ENCODE measurements at regions not wholly inside any gene's neighbourhood (a gene's known extent, or its start where the extent isn't known, plus 50 kb on each side); places are given as distances from the start of the nearest gene placed in this dataset.

GRCh38 chr2:173599821-173600359 lies 245.2 kb downstream of the CDCA7 start:
- TF ChIP-seq EZH2 (IDR thresholded peaks at IDR 0.05; ENCODE audit: low read length, unreplicated experiment): no peak
- no peak for TF ChIP-seq CTCF (conservative IDR thresholded peaks at IDR 0.05; ENCODE audit: low read depth, low read length)
- no peak for TF ChIP-seq EZH2phosphoT487 (IDR thresholded peaks at IDR 0.05; ENCODE audit: borderline replicate concordance, low read length)
- Histone ChIP-seq H3F3A (ENCODE audit: low read length, unreplicated experiment) (no peaks in the 10 kb centered on the region), H3K9ac (ENCODE audit: low read length) (no peak overlapping the region), H3K4me2 (ENCODE audit: low read length) (no peak overlapping the region), H3K9me3 (ENCODE audit: low read length) (no peaks in the 10 kb centered on the region), H3K27me3 (ENCODE audit: low read length) (no peaks in the 10 kb centered on the region), H3K79me2 (ENCODE audit: low read length) (no peaks in the 10 kb centered on the region), H2AFZ (ENCODE audit: low read length) (no peak overlapping the region), H3K27ac (ENCODE audit: low read length) (no peak overlapping the region), H4K20me1 (ENCODE audit: low read length) (no peaks in the 10 kb centered on the region), H3K4me1 (ENCODE audit: insufficient read depth, low read length) (no peaks in the 10 kb centered on the region), H3K9me2 (replicated peaks; ENCODE audit: low read length) (no peaks in the 10 kb centered on the region), H3K36me3 (ENCODE audit: low read depth, low read length) (0 out of 2 replicates have a peak, but pooled peaks cover 3% of the 10 kb centered on the region), H3K4me3 (ENCODE audit: low read length) (no peak overlapping the region)
- ChIA-PET POLR2A (ENCODE audit: unreplicated experiment) (no interaction called here), CTCF (no interaction called here)
- no peak for ATAC-seq
- intact Hi-C loops (cut with micrococcal nuclease): no loop called here
- no peak for DNase-seq
- BruUV-seq (replicated peaks): no TSS peak

- Histone ChIP-seq H3K27me3 (ENCODE audit: low read length) (no peaks in the 10 kb centered on the region), H3F3A (ENCODE audit: low read length, unreplicated experiment) (no peaks in the 10 kb centered on the region), H4K20me1 (ENCODE audit: low read length) (no peaks in the 10 kb centered on the region), H3K79me2 (ENCODE audit: low read length) (no peaks in the 10 kb centered on the region), H3K9ac (ENCODE audit: low read length) (no peak overlapping the region), H3K4me2 (ENCODE audit: low read length) (no peak overlapping the region), H3K36me3 (ENCODE audit: low read depth, low read length) (0 out of 2 replicates have a peak, but pooled peaks cover 3% of the 10 kb centered on the region), H3K4me3 (ENCODE audit: low read length) (no peak overlapping the region), H3K27ac (ENCODE audit: low read length) (no peak overlapping the region), H3K9me3 (ENCODE audit: low read length) (no peaks in the 10 kb centered on the region), H2AFZ (ENCODE audit: low read length) (no peak overlapping the region), H3K4me1 (ENCODE audit: insufficient read depth, low read length) (no peaks in the 10 kb centered on the region), H3K9me2 (replicated peaks; ENCODE audit: low read length) (no peaks in the 10 kb centered on the region)
- ChIA-PET CTCF (interaction anchor here (0.6 kb wide), 1 partner anchor 201 kb away, joined by 4 read pairs; no protein-coding TSS in a partner anchor), POLR2A (ENCODE audit: unreplicated experiment) (no interaction called here)
- DNase-seq (no peak), ATAC-seq (no peak)
- BruUV-seq (replicated peaks): no TSS peak
- TF ChIP-seq EZH2phosphoT487 (IDR thresholded peaks at IDR 0.05; ENCODE audit: borderline replicate concordance, low read length): no peak
- no peak for TF ChIP-seq CTCF (conservative IDR thresholded peaks at IDR 0.05; ENCODE audit: low read depth, low read length)
- no peak for TF ChIP-seq EZH2 (IDR thresholded peaks at IDR 0.05; ENCODE audit: low read length, unreplicated experiment)
- intact Hi-C loops (cut with micrococcal nuclease): no loop called here
These were observed 247.6 kb downstream of the CDCA7 start for GRCh38 chr2:173602153-173602795.

GRCh38 chr2:173605994-173606393 lies 251.3 kb downstream of the CDCA7 start:
- H3K4me2 ChIP-seq (ENCODE audit: low read length): no peak overlapping the region
- intact Hi-C loops (cut with micrococcal nuclease): no loop called here
- no peaks in the 10 kb centered on the region for H3K4me1 ChIP-seq (ENCODE audit: insufficient read depth, low read length)
- no peaks in the 10 kb centered on the region for H4K20me1 ChIP-seq (ENCODE audit: low read length)
- DNase-seq (no peak), ATAC-seq (no peak)
- no peak overlapping the region for H3K4me3 ChIP-seq (ENCODE audit: low read length)
- ChIA-PET CTCF (no interaction called here), POLR2A (ENCODE audit: unreplicated experiment) (no interaction called here)
- no TSS peak for BruUV-seq (replicated peaks)
- no peaks in the 10 kb centered on the region for H3K9me2 ChIP-seq (replicated peaks; ENCODE audit: low read length)
- no peaks in the 10 kb centered on the region for H3K27me3 ChIP-seq (ENCODE audit: low read length)
- no peaks in the 10 kb centered on the region for H3F3A ChIP-seq (ENCODE audit: low read length, unreplicated experiment)
- H3K9me3 ChIP-seq (ENCODE audit: low read length): no peaks in the 10 kb centered on the region
- no peaks in the 10 kb centered on the region for H3K36me3 ChIP-seq (ENCODE audit: low read depth, low read length)
- TF ChIP-seq CTCF (conservative IDR thresholded peaks at IDR 0.05; ENCODE audit: low read depth, low read length) (no peak), EZH2 (IDR thresholded peaks at IDR 0.05; ENCODE audit: low read length, unreplicated experiment) (no peak), EZH2phosphoT487 (IDR thresholded peaks at IDR 0.05; ENCODE audit: borderline replicate concordance, low read length) (no peak)
- no peak overlapping the region for H2AFZ ChIP-seq (ENCODE audit: low read length)
- H3K27ac ChIP-seq (ENCODE audit: low read length): no peak overlapping the region
- no peaks in the 10 kb centered on the region for H3K79me2 ChIP-seq (ENCODE audit: low read length)
- no peak overlapping the region for H3K9ac ChIP-seq (ENCODE audit: low read length)

Measured in PC-3 (cell line).